ENCODE measurements at regions not wholly inside any gene's neighbourhood (a gene's known extent, or its start where the extent isn't known, plus 50 kb on each side); places are given as distances from the start of the nearest gene placed in this dataset.
"Not testable (repeated sequence)": the region's sequence is repeated elsewhere in the genome, so short reads cannot be mapped to it uniquely, and the experiment has no call there.

DNA sequence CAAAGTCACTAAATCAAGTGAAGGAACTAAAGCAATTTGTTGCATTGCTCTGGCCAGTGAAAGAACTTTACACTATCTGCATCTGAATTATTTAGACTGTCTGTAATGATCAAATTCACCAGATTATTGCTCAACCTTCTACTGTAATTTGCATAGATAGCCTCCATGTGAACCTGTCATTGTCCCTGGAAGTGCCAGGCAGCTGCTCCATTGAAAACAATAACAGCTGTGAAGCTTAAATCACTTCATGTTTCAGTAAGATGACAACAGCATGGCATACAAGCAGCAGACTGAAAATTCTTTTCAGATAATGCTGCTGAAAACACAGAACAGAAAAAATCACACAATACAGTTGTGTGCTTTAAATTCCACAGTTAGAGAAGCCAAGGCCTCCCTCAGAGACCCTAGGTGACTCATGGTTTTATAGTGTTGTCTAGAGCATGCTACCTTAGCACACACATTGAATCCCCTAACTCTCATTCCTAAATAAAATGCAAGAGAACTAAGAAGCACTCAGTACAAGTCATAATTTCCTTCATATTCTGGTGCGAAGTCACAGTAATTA lies 248.9 kb downstream of the TPBG start:
- H3K4me3 ChIP-seq (ENCODE audit: low read length) = no peak overlapping the region
- H3K36me3 ChIP-seq (ENCODE audit: control insufficient read depth, insufficient read depth, low read length, severe bottlenecking) = no peaks in the 10 kb centered on the region
- no peaks in the 10 kb centered on the region for H3K27me3 ChIP-seq (replicated peaks; ENCODE audit: control insufficient read depth, insufficient read depth, low read length)
- H3K9ac ChIP-seq (ENCODE audit: low read length) = no peak overlapping the region
- DNase-seq (ENCODE audit: low read depth) = peak; percentile 73
- H3K9me3 ChIP-seq (ENCODE audit: control insufficient read depth, low read length) = no peaks in the 10 kb centered on the region
- H3K4me1 ChIP-seq (ENCODE audit: control insufficient read depth, insufficient read depth, low read length) = peaks cover 3% of the 10 kb centered on the region

DNA sequence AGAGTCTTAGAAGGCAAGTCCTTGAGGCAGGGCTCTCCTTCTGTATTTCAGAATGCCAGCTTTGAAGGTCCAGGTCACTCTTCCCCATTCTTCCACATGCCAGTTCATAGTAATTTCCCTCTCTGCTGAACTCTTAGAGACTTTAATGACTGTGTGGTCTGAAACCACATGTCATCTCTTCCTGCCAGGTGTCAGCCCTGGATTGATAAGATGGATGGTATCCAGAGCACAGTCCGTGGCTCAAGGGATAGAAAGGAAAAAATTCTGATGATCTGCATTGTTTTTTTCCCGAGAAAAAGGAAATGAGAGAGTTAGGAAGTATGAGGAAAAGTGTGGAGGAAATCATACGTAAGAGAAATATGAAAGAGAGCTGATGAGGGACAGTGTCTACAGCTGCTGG lies 250.9 kb downstream of the TPBG start:
- Histone ChIP-seq H3K4me1 (ENCODE audit: control insufficient read depth, insufficient read depth, low read length) (peaks cover 3% of the 10 kb centered on the region), H3K36me3 (ENCODE audit: control insufficient read depth, insufficient read depth, low read length, severe bottlenecking) (no peaks in the 10 kb centered on the region), H3K9me3 (ENCODE audit: control insufficient read depth, low read length) (no peaks in the 10 kb centered on the region), H3K9ac (ENCODE audit: low read length) (no peak overlapping the region), H3K27me3 (replicated peaks; ENCODE audit: control insufficient read depth, insufficient read depth, low read length) (no peaks in the 10 kb centered on the region), H3K4me3 (ENCODE audit: low read length) (no peak overlapping the region)
- DNase-seq (ENCODE audit: low read depth) = no peak

DNA sequence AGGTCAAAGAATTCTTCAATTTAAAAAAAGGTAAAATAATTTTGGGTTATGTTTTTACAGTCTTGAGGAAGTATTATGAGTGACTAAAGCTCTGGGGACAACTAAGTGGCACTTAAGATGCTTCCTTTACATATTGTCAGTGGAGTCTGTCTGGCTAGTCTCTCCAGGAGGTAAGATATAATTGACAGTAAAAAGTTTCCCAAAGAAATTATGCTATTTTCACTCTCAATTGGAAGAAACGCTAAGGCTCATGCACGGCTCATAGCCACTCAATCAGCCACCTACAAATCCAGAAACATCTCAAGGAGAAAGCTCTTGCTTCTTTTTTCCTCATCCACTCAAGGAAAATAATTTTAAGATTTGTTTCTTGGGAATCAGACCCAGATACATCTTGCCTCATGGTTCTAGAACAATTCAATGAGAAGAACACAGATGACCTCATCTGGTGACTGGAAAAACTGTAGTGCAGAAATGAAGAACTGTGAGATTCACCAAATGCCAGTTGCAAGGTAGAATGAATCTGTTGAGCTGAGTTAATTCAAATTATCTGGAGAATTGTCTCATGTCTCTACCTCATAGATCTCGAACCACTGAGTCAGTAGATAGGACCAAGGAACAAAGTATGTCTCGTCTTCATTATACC lies 252.9 kb downstream of the TPBG start:
- no peaks in the 10 kb centered on the region for H3K9me3 ChIP-seq (ENCODE audit: control insufficient read depth, low read length)
- H3K4me1 ChIP-seq (ENCODE audit: control insufficient read depth, insufficient read depth, low read length) = peaks cover 3% of the 10 kb centered on the region
- H3K4me3 ChIP-seq (ENCODE audit: low read length) = no peak overlapping the region
- DNase-seq (ENCODE audit: low read depth) = peak; percentile 16
- H3K9ac ChIP-seq (ENCODE audit: low read length) = no peak overlapping the region
- H3K27me3 ChIP-seq (replicated peaks; ENCODE audit: control insufficient read depth, insufficient read depth, low read length) = no peaks in the 10 kb centered on the region
- H3K36me3 ChIP-seq (ENCODE audit: control insufficient read depth, insufficient read depth, low read length, severe bottlenecking) = no peaks in the 10 kb centered on the region

DNA sequence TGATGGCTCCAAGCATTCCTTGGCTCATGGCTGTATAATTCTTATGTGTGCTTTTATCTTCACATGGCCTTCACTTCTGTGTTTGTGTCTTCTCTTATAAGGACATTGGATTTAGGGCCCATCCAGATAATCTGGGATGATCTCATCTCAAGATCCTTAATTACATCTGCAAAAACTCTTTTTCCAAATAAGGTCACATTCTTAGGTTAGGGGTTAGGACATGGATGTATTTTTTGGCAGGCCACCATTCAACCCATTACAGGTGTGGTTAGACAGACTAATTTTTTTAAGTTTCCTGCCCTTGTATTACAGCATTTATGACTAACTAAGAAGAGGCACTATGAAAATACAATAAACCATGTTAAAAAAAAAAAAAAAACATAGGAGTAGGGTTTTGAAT lies 254.0 kb downstream of the TPBG start:
- Histone ChIP-seq H3K9me3 (ENCODE audit: control insufficient read depth, low read length) (no peaks in the 10 kb centered on the region), H3K4me1 (ENCODE audit: control insufficient read depth, insufficient read depth, low read length) (peaks cover 2% of the 10 kb centered on the region)

DNA sequence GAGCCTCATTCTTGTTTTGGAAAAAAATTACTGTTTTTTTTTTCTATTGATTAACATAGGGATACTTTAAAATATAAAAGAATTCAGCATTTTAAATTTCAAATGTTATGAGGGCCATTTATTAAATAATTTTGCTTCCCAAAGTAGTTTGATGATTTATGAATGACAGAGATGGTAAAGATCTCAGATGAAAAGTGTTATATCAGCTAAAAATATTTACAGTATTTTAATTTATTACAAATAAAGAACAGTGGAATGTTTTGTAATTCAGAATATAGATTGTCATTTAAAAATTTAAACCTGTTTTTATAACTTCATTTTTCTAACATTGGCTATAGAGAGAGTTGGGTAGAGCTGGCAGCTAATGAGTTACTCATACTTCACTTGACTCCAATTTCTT lies 256.0 kb downstream of the TPBG start:
- Histone ChIP-seq H3K9me3 (ENCODE audit: control insufficient read depth, low read length) (no peaks in the 10 kb centered on the region), H3K27me3 (replicated peaks; ENCODE audit: control insufficient read depth, insufficient read depth, low read length) (no peaks in the 10 kb centered on the region), H3K4me3 (ENCODE audit: low read length) (no peak overlapping the region), H3K4me1 (ENCODE audit: control insufficient read depth, insufficient read depth, low read length) (no peaks in the 10 kb centered on the region), H3K36me3 (ENCODE audit: control insufficient read depth, insufficient read depth, low read length, severe bottlenecking) (no peaks in the 10 kb centered on the region), H3K9ac (ENCODE audit: low read length) (no peak overlapping the region)
- DNase-seq (ENCODE audit: low read depth) = no peak

More for the DNA sequence above, 254.0 kb downstream of the TPBG start:
- Histone ChIP-seq H3K4me3 (ENCODE audit: low read length) (no peak overlapping the region), H3K27me3 (replicated peaks; ENCODE audit: control insufficient read depth, insufficient read depth, low read length) (no peaks in the 10 kb centered on the region), H3K36me3 (ENCODE audit: control insufficient read depth, insufficient read depth, low read length, severe bottlenecking) (no peaks in the 10 kb centered on the region), H3K9ac (ENCODE audit: low read length) (no peak overlapping the region)
- no peak for DNase-seq (ENCODE audit: low read depth)

DNA sequence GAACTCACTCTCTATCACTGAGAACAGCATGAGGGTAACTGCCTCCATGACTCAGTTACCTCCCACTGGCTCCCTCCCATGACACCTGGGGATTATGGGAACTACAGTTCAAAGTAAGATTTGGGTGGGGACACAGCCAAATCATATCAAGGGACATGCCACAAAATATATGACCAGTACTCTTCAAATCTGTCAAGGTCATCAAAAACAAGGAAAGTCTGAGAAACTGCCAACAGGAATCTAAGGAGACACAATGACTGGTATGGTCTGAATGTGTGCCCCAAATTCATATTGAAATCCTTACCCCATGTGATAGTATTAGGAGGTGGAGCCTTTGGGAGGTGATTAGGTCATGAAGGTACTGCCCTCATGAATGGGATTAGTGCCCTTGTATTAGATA lies 258.8 kb downstream of the TPBG start:
- H3K4me1 ChIP-seq (ENCODE audit: control insufficient read depth, insufficient read depth, low read length) = no peaks in the 10 kb centered on the region
- H3K9ac ChIP-seq (ENCODE audit: low read length) = no peak overlapping the region
- DNase-seq (ENCODE audit: low read depth) = no peak
- H3K9me3 ChIP-seq (ENCODE audit: control insufficient read depth, low read length) = no peaks in the 10 kb centered on the region
- H3K36me3 ChIP-seq (ENCODE audit: control insufficient read depth, insufficient read depth, low read length, severe bottlenecking) = no peaks in the 10 kb centered on the region
- H3K27me3 ChIP-seq (replicated peaks; ENCODE audit: control insufficient read depth, insufficient read depth, low read length) = no peaks in the 10 kb centered on the region
- H3K4me3 ChIP-seq (ENCODE audit: low read length) = no peak overlapping the region

DNA sequence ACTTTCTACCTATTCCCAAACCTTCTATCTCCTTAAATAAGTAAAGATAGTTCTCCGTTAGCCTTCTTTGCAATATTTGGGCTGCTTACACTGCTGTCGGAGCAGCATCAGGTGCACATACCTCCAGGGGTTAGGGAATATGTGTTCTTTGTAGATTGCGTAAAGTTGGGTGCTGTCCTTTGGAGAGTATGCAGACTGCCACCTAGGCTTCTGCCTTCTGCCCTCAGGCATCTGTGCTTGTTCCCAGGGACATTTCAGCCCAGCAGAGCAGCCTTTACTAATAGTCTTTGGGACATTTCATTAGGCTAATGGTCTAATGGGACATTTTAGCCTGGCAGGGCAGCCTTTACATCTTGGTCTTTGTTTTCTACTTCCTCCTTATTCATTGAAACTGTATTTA lies 260.6 kb downstream of the TPBG start:
- no peaks in the 10 kb centered on the region for H3K9me3 ChIP-seq (ENCODE audit: control insufficient read depth, low read length)
- no peaks in the 10 kb centered on the region for H3K27me3 ChIP-seq (replicated peaks; ENCODE audit: control insufficient read depth, insufficient read depth, low read length)
- no peaks in the 10 kb centered on the region for H3K4me1 ChIP-seq (ENCODE audit: control insufficient read depth, insufficient read depth, low read length)
- no peak overlapping the region for H3K4me3 ChIP-seq (ENCODE audit: low read length)
- no peak overlapping the region for H3K9ac ChIP-seq (ENCODE audit: low read length)
- DNase-seq (ENCODE audit: low read depth) = no peak
- no peaks in the 10 kb centered on the region for H3K36me3 ChIP-seq (ENCODE audit: control insufficient read depth, insufficient read depth, low read length, severe bottlenecking)

DNA sequence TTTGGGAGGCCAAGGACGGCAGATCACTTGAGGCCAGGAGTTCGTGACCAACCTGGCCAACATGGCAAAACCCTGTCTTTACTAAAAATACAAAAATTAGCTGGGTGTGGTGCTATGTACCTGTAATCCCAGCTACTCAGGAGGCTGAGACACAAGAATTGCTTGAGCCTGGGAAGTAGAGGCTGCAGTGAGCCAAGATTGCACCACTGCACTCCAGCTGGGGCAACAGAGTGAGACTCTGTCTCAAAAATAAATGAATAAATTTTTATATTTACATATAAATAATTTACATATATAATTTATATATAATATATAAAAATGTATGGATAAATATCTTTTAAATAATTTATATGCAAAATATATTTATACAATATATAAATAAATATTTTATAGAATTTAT lies 263.3 kb downstream of the TPBG start:
- not testable (repeated sequence) for H3K36me3 ChIP-seq (ENCODE audit: control insufficient read depth, insufficient read depth, low read length, severe bottlenecking); H3K4me1 ChIP-seq (ENCODE audit: control insufficient read depth, insufficient read depth, low read length)

DNA sequence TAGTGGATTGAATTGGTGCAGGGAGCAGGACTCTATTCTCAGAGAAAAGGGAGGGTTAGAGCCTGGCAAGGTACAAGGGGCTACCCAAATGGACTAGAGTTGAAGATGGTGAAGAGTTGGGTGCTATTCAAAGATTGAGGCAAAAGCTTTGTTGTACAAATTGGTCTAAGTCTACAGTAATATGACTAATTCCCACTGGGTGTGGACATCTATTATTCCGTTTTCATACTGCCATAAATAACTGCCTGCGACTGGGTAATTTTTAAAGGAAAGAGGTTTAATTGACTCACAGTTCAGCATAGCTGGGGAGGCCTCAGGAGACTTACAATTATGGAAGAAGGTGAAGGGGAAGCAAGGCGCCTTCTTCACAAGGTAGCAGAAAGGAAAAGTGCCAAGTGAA lies 266.3 kb downstream of the TPBG start:
- Histone ChIP-seq H3K4me1 (ENCODE audit: control insufficient read depth, insufficient read depth, low read length) (no peaks in the 10 kb centered on the region), H3K9me3 (ENCODE audit: control insufficient read depth, low read length) (no peaks in the 10 kb centered on the region), H3K9ac (ENCODE audit: low read length) (no peak overlapping the region), H3K4me3 (ENCODE audit: low read length) (no peak overlapping the region), H3K36me3 (ENCODE audit: control insufficient read depth, insufficient read depth, low read length, severe bottlenecking) (no peaks in the 10 kb centered on the region), H3K27me3 (replicated peaks; ENCODE audit: control insufficient read depth, insufficient read depth, low read length) (no peaks in the 10 kb centered on the region)
- no peak for DNase-seq (ENCODE audit: low read depth)

More for the DNA sequence above, 263.3 kb downstream of the TPBG start:
- H3K9ac ChIP-seq (ENCODE audit: low read length); H3K9me3 ChIP-seq (ENCODE audit: control insufficient read depth, low read length); H3K4me3 ChIP-seq (ENCODE audit: low read length); DNase-seq (ENCODE audit: low read depth); H3K27me3 ChIP-seq (replicated peaks; ENCODE audit: control insufficient read depth, insufficient read depth, low read length): not testable (repeated sequence)

DNA sequence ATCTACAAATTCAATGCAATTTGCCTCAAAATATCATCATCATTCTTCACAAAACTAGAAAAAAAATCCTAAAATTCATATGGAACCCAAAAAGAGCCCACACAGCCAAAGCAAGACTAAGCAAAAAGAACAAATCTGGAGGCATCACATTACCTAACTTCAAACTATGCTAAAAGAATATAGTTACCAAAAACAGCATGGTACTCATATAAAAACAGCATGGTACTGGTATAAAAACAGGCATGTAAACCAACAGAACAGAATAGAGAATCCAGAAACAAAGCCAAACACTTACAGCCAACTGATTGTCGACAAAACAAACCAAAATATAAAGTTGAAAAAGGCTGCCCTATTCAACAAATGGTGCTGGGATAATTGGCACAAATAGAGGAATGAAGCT lies 278.1 kb downstream of the TPBG start:
- no peaks in the 10 kb centered on the region for H3K27me3 ChIP-seq (replicated peaks; ENCODE audit: control insufficient read depth, insufficient read depth, low read length)
- peaks cover 17% of the 10 kb centered on the region for H3K9me3 ChIP-seq (ENCODE audit: control insufficient read depth, low read length)
- H3K36me3 ChIP-seq (ENCODE audit: control insufficient read depth, insufficient read depth, low read length, severe bottlenecking) = no peaks in the 10 kb centered on the region
- DNase-seq (ENCODE audit: low read depth) = no peak
- H3K9ac ChIP-seq (ENCODE audit: low read length) = no peak overlapping the region
- no peaks in the 10 kb centered on the region for H3K4me1 ChIP-seq (ENCODE audit: control insufficient read depth, insufficient read depth, low read length)
- no peak overlapping the region for H3K4me3 ChIP-seq (ENCODE audit: low read length)

DNA sequence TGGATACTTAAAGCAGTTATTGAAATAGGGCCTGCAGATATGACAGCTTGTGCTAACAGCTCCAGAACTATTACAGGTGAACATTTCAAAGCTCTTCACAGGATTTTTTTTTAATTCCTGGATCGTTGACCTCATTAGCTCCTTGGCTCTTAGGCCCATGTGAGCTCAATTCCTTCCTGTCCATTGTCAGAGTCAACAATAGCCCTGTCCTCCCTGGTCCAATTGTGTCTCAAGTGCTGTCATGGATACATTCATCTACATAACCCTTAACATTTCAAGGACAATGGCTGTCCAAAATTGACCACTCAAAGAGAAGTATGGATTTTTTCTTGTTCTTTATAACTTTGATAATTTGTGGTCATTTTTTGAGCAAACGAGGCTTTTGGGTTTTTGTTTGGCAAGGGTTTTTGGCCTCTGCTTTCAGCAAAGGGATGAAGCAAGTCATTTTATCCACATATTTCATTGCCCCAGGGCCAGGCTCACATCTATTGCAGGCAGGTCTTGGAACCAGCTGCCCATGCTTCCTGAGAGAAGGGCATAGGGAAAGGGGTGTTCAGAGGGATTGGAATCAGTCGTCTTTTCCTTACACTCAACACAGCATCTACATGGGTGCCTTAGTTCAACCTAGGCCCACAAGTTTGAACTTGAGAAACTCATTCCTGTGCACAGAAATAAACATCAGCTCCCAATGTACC lies 282.1 kb downstream of the TPBG start:
- DNase-seq (ENCODE audit: low read depth) = no peak
- H3K9ac ChIP-seq (ENCODE audit: low read length) = no peak overlapping the region
- no peaks in the 10 kb centered on the region for H3K4me1 ChIP-seq (ENCODE audit: control insufficient read depth, insufficient read depth, low read length)
- no peaks in the 10 kb centered on the region for H3K9me3 ChIP-seq (ENCODE audit: control insufficient read depth, low read length)
- no peaks in the 10 kb centered on the region for H3K27me3 ChIP-seq (replicated peaks; ENCODE audit: control insufficient read depth, insufficient read depth, low read length)
- no peak overlapping the region for H3K4me3 ChIP-seq (ENCODE audit: low read length)
- H3K36me3 ChIP-seq (ENCODE audit: control insufficient read depth, insufficient read depth, low read length, severe bottlenecking) = no peaks in the 10 kb centered on the region
